ENCODE measurements at regions not wholly inside any gene's neighbourhood (a gene's known extent, or its start where the extent isn't known, plus 50 kb on each side); places are given as distances from the start of the nearest gene placed in this dataset.
"Not testable (repeated sequence)": the region's sequence is repeated elsewhere in the genome, so short reads cannot be mapped to it uniquely, and the experiment has no call there.

DNA sequence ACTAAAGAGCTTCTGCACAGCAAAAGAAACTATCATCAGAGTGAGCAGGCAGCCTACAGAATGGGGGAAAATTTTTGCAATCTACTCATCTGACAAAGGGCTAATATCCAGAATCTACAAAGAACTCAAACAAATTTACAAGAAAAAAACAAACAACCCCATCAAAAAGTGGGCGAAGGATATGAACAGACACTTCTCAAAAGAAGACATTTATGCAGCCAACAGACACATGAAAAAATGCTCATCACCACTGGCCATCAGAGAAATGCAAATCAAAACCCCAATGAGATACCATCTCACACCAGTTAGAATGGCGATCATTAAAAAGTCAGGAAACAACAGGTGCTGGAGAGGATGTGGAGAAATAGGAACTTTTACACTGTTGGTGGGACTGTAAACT lies 372.8 kb upstream of the CCL2 start:
- TF ChIP-seq, protein P1, sequence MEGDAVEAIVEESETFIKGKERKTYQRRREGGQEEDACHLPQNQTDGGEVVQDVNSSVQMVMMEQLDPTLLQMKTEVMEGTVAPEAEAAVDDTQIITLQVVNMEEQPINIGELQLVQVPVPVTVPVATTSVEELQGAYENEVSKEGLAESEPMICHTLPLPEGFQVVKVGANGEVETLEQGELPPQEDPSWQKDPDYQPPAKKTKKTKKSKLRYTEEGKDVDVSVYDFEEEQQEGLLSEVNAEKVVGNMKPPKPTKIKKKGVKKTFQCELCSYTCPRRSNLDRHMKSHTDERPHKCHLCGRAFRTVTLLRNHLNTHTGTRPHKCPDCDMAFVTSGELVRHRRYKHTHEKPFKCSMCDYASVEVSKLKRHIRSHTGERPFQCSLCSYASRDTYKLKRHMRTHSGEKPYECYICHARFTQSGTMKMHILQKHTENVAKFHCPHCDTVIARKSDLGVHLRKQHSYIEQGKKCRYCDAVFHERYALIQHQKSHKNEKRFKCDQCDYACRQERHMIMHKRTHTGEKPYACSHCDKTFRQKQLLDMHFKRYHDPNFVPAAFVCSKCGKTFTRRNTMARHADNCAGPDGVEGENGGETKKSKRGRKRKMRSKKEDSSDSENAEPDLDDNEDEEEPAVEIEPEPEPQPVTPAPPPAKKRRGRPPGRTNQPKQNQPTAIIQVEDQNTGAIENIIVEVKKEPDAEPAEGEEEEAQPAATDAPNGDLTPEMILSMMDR (IDR thresholded peaks at IDR 0.05) = not testable (repeated sequence)
- TF ChIP-seq POLR2AphosphoS5, POLR2A (IDR thresholded peaks at IDR 0.05): not testable (repeated sequence)

Measured in transverse colon (tissue), 4 donors.